ENCODE measurements at regions not wholly inside any gene's neighbourhood (a gene's known extent, or its start where the extent isn't known, plus 50 kb on each side); places are given as distances from the start of the nearest gene placed in this dataset.

DNA sequence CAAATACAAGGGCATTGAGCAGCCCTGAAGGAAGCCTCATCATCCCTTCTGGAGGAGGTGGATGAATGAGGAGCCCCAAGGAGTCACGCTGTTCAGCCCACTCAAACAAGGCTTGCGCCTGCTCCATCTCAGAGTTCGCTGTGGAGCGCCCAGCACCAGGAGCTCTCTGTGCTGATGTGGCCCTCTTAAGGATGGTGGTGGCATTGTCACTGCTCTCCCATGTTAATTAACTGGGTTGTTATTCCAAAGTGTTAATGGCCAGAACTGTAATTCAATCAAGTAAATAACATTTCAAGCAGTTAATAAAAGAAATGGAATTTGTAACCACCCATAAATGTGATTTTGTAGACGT is 726.0 kb upstream of the RAB6C start:
- TF ChIP-seq, protein P1, sequence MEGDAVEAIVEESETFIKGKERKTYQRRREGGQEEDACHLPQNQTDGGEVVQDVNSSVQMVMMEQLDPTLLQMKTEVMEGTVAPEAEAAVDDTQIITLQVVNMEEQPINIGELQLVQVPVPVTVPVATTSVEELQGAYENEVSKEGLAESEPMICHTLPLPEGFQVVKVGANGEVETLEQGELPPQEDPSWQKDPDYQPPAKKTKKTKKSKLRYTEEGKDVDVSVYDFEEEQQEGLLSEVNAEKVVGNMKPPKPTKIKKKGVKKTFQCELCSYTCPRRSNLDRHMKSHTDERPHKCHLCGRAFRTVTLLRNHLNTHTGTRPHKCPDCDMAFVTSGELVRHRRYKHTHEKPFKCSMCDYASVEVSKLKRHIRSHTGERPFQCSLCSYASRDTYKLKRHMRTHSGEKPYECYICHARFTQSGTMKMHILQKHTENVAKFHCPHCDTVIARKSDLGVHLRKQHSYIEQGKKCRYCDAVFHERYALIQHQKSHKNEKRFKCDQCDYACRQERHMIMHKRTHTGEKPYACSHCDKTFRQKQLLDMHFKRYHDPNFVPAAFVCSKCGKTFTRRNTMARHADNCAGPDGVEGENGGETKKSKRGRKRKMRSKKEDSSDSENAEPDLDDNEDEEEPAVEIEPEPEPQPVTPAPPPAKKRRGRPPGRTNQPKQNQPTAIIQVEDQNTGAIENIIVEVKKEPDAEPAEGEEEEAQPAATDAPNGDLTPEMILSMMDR (IDR thresholded peaks at IDR 0.05; ENCODE audit: low read depth, low read length, missing input control) = peak; percentile 29
- no peak for TF ChIP-seq TAF1 (conservative IDR thresholded peaks at IDR 0.05)
- TF ChIP-seq JUND (IDR thresholded peaks at IDR 0.05) = no peak
- no peak for TF ChIP-seq HNF4G (IDR thresholded peaks at IDR 0.05)
- no peak for TF ChIP-seq YY1 (IDR thresholded peaks at IDR 0.05)
- TF ChIP-seq EGR1 (IDR thresholded peaks at IDR 0.05; ENCODE audit: low read depth in 2 of 2) = no peak
- TF ChIP-seq FOXA1 (IDR thresholded peaks at IDR 0.05) = no peak

Measured in liver (tissue), 3 donors.